Chondrocyte (in vitro differentiated cells): ENCODE measurements at regions not wholly inside any gene's neighbourhood (a gene's known extent, or its start where the extent isn't known, plus 50 kb on each side); places are given as distances from the start of the nearest gene placed in this dataset.
"Not testable (repeated sequence)": the region's sequence is repeated elsewhere in the genome, so short reads cannot be mapped to it uniquely, and the experiment has no call there.

Source experiments
- DNase-seq: peaks from one replicate; pipeline ENCODE4 v3.0.0; 2021; ENCODE audit warnings: mixed read lengths, low spot score
- H3K27ac Mint-ChIP-seq: one replicate; pipeline ENCODE4 v1.8.0; 2021; ENCODE audit warnings: mild to moderate bottlenecking, moderate library complexity, mixed read lengths; ENCODE audit not compliant: unreplicated experiment
- H3K27me3 Mint-ChIP-seq: 2 replicates; pipeline ENCODE4 v1.8.0; 2021; ENCODE audit warnings: low read depth, mixed read lengths
- H3K36me3 Mint-ChIP-seq: 2 replicates; pipeline ENCODE4 v1.8.0; 2021; ENCODE audit warnings: low read depth, mixed read lengths
- H3K4me1 Mint-ChIP-seq: 2 replicates; pipeline ENCODE4 v1.8.0; 2021; ENCODE audit warnings: low read depth, mild to moderate bottlenecking, mixed read lengths
- H3K4me3 Mint-ChIP-seq: one replicate; pipeline ENCODE4 v1.8.0; 2021; ENCODE audit warnings: mild to moderate bottlenecking, moderate library complexity, mixed read lengths; ENCODE audit not compliant: unreplicated experiment
- H3K9me3 Mint-ChIP-seq: 2 replicates; pipeline ENCODE4 v1.8.0; 2021; ENCODE audit warnings: low read depth, mixed read lengths
- TF ChIP-seq, protein P1 (sequence below): fragments of 200-600 bp; sonication (generic); IDR thresholded peaks from 2 replicates; pipeline ENCODE4 v1.5.0; 2021; ENCODE audit warnings: antibody characterized with exemption, mild to moderate bottlenecking, moderate library complexity

DNA sequence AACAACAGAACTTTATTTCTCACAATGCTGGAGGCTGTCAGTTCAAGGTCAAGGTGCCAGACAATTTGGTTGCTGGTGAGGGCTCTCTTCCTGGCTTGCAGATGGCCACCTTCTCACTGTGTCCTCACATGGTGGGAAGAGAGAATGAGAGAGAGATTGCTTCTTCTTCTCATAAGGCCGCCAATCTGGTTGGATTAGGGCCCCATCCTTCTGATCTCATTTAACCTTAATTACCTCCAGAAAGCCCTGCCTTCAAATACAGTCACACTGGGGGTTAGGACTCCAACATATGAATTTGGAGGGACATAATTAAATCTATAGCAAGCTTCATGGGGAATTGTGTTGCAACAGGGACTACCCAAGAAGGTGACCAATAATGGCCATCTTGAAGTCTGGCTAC is 110.2 kb downstream of the LHX2 start:
- Mint-ChIP-seq H3K27me3 (peaks cover 25% of the 10 kb centered on the region), H3K4me1 (no peaks in the 10 kb centered on the region), H3K4me3 (no peak overlapping the region), H3K36me3 (no peaks in the 10 kb centered on the region), H3K9me3 (peaks cover 4% of the 10 kb centered on the region), H3K27ac (no peak overlapping the region)
- no peak for DNase-seq
- TF ChIP-seq, protein P1, sequence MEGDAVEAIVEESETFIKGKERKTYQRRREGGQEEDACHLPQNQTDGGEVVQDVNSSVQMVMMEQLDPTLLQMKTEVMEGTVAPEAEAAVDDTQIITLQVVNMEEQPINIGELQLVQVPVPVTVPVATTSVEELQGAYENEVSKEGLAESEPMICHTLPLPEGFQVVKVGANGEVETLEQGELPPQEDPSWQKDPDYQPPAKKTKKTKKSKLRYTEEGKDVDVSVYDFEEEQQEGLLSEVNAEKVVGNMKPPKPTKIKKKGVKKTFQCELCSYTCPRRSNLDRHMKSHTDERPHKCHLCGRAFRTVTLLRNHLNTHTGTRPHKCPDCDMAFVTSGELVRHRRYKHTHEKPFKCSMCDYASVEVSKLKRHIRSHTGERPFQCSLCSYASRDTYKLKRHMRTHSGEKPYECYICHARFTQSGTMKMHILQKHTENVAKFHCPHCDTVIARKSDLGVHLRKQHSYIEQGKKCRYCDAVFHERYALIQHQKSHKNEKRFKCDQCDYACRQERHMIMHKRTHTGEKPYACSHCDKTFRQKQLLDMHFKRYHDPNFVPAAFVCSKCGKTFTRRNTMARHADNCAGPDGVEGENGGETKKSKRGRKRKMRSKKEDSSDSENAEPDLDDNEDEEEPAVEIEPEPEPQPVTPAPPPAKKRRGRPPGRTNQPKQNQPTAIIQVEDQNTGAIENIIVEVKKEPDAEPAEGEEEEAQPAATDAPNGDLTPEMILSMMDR, result no peak

DNA sequence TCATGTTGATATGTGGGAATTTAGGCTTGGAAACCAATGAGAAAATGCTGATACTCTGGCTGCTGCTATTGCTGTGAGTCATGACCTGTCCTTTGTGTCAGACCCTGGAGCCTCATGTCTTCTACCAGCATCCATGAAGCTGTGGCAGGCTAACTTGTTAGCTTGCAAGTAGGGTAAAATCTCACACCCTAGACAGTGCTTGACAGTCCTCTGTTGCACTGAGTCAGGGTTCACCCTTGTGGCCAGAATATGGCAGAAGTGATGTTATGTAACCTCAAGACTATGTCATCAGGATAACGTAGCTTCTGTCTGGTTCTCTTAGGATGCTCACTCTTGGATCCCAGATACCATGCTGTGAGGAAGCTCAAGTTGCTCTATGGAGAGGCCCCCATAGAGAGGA is 110.8 kb downstream of the LHX2 start:
- H3K36me3 Mint-ChIP-seq, result no peaks in the 10 kb centered on the region

DNA sequence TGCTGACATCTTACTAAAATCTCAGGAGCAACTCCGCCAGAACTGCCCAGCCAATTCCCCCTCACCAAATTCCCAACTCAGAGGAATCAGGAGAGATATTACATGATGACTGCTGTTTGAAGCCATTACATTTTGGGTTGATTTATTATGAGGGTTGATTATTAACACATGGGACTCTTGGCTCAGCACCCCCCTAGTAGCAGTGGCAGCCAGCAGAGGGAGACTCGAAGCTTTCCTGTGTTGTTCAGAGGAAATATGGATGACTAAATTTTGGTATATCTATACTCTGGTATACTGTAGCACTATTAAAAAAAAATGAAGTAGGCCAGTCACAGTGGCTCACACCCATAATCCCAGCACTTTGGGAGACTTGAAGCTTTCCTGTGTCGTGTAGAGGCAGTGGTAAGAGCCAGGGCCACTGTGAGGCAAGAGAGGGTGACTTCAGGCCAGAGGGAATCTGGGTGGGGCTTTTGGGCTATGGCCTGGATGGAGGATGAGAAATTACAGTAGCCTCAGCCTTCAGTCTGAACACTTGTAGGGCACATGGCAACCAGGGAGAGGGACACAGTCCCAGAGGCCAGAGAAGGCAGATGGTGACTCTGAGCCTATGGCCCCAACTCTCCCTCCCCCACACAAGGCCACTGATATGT is 111.4 kb downstream of the LHX2 start:
- TF ChIP-seq, protein P1, result peak; percentile 70
- Mint-ChIP-seq H3K9me3 (no peaks in the 10 kb centered on the region), H3K36me3 (no peaks in the 10 kb centered on the region), H3K27ac (no peak overlapping the region), H3K27me3 (peaks cover 17% of the 10 kb centered on the region), H3K4me3 (no peak overlapping the region), H3K4me1 (no peaks in the 10 kb centered on the region)
- DNase-seq, result no peak

More for the DNA sequence above, 110.8 kb downstream of the LHX2 start:
- Mint-ChIP-seq H3K27ac (no peak overlapping the region), H3K9me3 (no peaks in the 10 kb centered on the region), H3K27me3 (peaks cover 21% of the 10 kb centered on the region), H3K4me1 (no peaks in the 10 kb centered on the region), H3K4me3 (no peak overlapping the region)
- TF ChIP-seq, protein P1, result no peak
- no peak for DNase-seq

DNA sequence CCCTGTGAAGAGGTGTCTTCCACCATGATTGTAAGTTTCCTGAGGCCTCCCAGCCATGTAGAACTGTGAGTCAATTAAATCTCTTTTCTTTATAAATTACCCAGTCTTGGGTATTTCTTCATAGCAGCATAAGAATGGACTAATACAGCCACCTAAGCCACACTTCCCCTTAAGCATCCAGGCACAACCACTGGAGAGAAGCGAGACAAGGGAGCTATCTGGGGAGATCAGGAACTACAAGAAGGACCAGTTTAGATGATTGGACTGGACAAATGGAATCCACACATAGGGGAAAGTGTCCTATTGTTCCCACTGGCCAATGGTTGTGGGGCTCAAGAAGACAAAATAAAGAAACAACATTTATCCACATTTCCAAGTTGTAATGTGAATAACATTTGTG is 112.1 kb downstream of the LHX2 start:
- H3K36me3 Mint-ChIP-seq, H3K9me3 Mint-ChIP-seq, H3K4me1 Mint-ChIP-seq, H3K27ac Mint-ChIP-seq, H3K4me3 Mint-ChIP-seq, DNase-seq: not testable (repeated sequence)
- H3K27me3 Mint-ChIP-seq, result peaks cover 16% of the 10 kb centered on the region

DNA sequence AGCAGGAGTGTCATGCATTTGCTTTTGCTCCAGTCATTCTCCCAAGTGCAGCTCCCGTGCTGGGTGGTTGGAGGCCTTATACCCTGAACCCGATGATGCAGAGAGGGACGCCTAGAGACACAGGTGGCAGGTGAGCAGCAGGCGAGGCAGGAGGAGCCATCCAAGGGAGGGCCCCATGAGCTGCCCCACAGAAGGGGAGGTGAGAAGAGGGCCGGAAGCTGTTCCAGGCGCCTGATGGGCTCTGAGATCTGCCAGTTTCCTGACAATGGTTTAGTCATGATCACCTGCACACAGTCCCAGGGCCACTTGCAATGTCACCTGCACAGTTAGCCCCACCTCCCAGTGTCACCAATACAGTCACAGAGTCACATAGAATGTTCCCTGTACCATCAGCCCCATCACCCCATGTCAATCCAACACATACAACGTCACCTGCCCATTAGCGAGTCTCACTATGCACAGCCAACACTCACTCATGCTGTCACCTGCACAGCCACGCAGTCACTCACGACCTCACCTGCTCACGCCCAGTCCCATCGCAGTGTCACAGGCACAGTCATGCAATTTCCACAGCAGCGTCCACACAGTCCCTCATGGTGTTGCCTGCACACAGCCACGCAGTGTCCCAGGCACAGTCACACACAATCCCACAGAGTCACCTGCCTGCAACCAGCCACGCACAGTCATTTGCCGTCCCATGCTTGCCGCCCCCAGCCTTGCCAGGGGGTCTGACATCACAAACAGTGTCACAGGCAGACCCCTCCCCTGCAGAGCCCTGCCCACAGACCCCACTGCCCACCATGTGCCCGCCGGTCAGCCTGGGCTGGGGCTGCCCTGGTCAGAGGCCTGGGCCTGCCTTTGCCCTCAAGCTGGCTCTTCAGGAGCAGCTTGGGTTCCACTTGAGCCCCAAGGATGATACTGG is 113.4 kb downstream of the LHX2 start:
- no peaks in the 10 kb centered on the region for H3K36me3 Mint-ChIP-seq
- no peak overlapping the region for H3K4me3 Mint-ChIP-seq
- H3K27ac Mint-ChIP-seq, result no peak overlapping the region
- no peak for DNase-seq
- peaks cover 8% of the 10 kb centered on the region for H3K4me1 Mint-ChIP-seq
- H3K27me3 Mint-ChIP-seq, result peaks cover 4% of the 10 kb centered on the region
- TF ChIP-seq, protein P1, result no peak
- H3K9me3 Mint-ChIP-seq, result no peaks in the 10 kb centered on the region
